C1 segment of cervical spinal cord (tissue), 14 donors: ENCODE measurements at regions not wholly inside any gene's neighbourhood (a gene's known extent, or its start where the extent isn't known, plus 50 kb on each side); places are given as distances from the start of the nearest gene placed in this dataset.
"Not testable (repeated sequence)": the region's sequence is repeated elsewhere in the genome, so short reads cannot be mapped to it uniquely, and the experiment has no call there.

Source experiments
- DNase-seq, 14 donors: peaks; one replicate each; lab custom pipeline; 2025; lab: John Stamatoyannopoulos, UW

DNA sequence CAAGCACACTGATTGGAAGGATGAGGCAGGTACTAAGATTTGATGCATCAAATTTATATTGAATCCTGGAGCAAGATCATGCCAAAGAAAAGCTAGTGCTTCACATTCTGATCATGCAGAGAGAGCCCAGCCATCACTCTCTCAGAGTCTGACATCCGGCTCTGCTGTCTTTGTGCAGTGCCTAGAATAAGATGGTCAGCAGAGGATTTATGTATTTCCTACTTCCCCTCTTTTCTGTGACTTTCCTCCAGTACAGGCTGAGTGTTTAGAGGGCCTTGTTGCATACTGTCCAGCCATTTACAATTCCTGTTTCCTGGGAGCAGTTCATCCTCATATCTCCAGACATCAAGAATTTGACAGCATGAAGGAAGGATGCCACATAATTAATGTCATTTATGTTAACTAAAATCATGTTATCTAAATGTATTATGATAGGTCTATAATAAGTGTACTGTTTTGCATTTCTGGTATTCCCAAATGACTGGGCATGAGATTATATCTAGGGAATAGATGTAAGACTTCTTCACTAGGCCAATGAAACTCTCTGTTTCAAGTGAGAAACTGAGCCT is 167.6 kb downstream of the EPM2A start:
- no peak for DNase-seq

- DNase-seq: no peak
These were observed 166.2 kb downstream of the EPM2A start for GRCh38 chr6:145569140-145569539.

GRCh38 chr6:145570336-145570735 is 165.0 kb downstream of the EPM2A start:
- not testable (repeated sequence) for DNase-seq

DNA sequence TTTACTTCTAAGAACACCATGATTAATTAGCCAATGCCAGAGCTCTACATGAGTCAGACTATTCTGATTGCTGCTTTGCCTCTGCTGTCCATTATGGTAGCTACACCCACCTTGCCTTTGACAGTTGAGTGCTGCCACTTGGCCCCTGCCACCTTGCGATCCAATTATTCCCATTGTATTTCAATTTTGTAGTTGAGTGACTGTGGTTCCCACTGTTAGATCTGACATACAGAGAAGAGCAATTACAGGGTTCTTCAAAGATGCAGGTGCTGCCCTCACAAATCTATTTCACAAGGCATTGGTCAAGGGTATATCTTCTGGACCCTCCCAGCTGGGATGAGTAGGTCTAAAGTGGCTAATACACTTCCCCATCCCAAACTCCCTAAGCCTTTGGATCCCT is 161.1 kb downstream of the EPM2A start:
- not testable (repeated sequence) for DNase-seq
